22Rv1 (cell line): ENCODE measurements at regions not wholly inside any gene's neighbourhood (a gene's known extent, or its start where the extent isn't known, plus 50 kb on each side); places are given as distances from the start of the nearest gene placed in this dataset.

ENCODE experiments used
- ZFX ChIP-seq: fragments of 450-650 bp; IDR thresholded peaks from 2 replicates; pipeline ENCODE4 v1.6.1; 2017; ENCODE audit warnings: antibody characterized with exemption, borderline replicate concordance
- TF ChIP-seq, protein P1 (sequence below): fragments of 450-650 bp; IDR thresholded peaks from 2 replicates; pipeline ENCODE4 v1.5.1; 2017; ENCODE audit warnings: mild to moderate bottlenecking

DNA sequence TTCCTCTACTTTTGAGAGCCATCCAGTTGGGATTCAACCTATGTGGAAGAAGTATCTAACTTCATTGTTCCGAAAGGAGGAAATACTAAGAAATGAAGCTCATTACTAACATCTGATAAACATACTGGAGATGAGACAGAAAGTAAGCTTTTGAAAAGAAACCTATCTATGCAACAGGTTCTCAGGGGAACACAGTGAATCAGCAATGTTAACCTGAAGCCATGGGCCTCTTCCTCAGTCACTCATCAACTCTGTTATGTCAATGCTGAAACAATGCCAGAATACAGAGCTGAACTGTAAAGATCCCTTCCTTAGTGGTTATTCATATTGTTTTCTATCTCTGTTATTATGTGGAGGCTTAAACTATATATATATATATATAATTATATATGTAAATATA is 55.5 kb upstream of the ESRRG start:
- TF ChIP-seq, protein P1, sequence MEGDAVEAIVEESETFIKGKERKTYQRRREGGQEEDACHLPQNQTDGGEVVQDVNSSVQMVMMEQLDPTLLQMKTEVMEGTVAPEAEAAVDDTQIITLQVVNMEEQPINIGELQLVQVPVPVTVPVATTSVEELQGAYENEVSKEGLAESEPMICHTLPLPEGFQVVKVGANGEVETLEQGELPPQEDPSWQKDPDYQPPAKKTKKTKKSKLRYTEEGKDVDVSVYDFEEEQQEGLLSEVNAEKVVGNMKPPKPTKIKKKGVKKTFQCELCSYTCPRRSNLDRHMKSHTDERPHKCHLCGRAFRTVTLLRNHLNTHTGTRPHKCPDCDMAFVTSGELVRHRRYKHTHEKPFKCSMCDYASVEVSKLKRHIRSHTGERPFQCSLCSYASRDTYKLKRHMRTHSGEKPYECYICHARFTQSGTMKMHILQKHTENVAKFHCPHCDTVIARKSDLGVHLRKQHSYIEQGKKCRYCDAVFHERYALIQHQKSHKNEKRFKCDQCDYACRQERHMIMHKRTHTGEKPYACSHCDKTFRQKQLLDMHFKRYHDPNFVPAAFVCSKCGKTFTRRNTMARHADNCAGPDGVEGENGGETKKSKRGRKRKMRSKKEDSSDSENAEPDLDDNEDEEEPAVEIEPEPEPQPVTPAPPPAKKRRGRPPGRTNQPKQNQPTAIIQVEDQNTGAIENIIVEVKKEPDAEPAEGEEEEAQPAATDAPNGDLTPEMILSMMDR, result no peak
- no peak for TF ChIP-seq ZFX
